Left lung (tissue), 4 donors: ENCODE measurements at regions not wholly inside any gene's neighbourhood (a gene's known extent, or its start where the extent isn't known, plus 50 kb on each side); places are given as distances from the start of the nearest gene placed in this dataset.

Source experiments
- ATAC-seq: fragments of 200-7000 bp; cut with Tn5 transposase; one replicate; pipeline ENCODE4 v1.9.1; 2020; ENCODE audit warnings: moderate library complexity
- DNase-seq, 4 donors: peaks; one replicate each; pipeline ENCODE4 v3.0.0-alpha.2; 2013 to 2020
- H3K27ac ChIP-seq, 2 donors: fragments of 200-600 bp; sonication (generic) in 1 of 2; one replicate each; pipeline versions ENCODE4 v1.5.0 to v1.8.0; 2020 to 2021
- H3K27me3 ChIP-seq, 2 donors: fragments of 200-600 bp; sonication (generic) in 1 of 2; one replicate each; pipeline versions ENCODE4 v1.5.0 to v1.8.0; 2020 to 2021
- H3K36me3 ChIP-seq, 2 donors: fragments of 200-600 bp; sonication (generic) in 1 of 2; one replicate each; pipeline versions ENCODE4 v1.5.0 to v1.8.0; 2020 to 2021
- H3K4me1 ChIP-seq, 2 donors: fragments of 200-600 bp; one replicate each; pipeline ENCODE4 v1.8.0; 2021
- H3K4me3 ChIP-seq, 2 donors: fragments of 200-600 bp; sonication (generic) in 1 of 2; one replicate each; pipeline versions ENCODE4 v1.5.0 to v1.8.0; 2020 to 2021; ENCODE audit warnings: mild to moderate bottlenecking in 1 of 2
- H3K9me3 ChIP-seq, 2 donors: fragments of 200-600 bp; sonication (generic) in 1 of 2; one replicate each; pipeline versions ENCODE4 v1.5.0 to v1.8.0; 2020 to 2021
- intact Hi-C, 2 donors: fragments of 100-400 bp; cut with DNase I; formaldehyde crosslinking; loops; one replicate each; pipeline versions ENCODE4 v1.11.2 to v1.14.2; 2022
- TF ChIP-seq, protein P1 (sequence below), 2 donors: fragments of 200-600 bp; sonication (generic) in 1 of 2; IDR thresholded peaks; one replicate each; pipeline versions ENCODE4 v1.5.0 to v1.8.0; 2021; ENCODE audit warnings: antibody characterized with exemption in 2 of 2
- donor health status: DM: no; HTN: yes; CAD: no.
- donor health status: DM: no; HTN: no; CAD: no.

GRCh38 chr1:30028283-30028682, 695.1 kb downstream of the MATN1 start:
- peaks cover 0 to 2% of the 10 kb centered on the region in 2 donors for H3K9me3 ChIP-seq
- TF ChIP-seq, protein P1, sequence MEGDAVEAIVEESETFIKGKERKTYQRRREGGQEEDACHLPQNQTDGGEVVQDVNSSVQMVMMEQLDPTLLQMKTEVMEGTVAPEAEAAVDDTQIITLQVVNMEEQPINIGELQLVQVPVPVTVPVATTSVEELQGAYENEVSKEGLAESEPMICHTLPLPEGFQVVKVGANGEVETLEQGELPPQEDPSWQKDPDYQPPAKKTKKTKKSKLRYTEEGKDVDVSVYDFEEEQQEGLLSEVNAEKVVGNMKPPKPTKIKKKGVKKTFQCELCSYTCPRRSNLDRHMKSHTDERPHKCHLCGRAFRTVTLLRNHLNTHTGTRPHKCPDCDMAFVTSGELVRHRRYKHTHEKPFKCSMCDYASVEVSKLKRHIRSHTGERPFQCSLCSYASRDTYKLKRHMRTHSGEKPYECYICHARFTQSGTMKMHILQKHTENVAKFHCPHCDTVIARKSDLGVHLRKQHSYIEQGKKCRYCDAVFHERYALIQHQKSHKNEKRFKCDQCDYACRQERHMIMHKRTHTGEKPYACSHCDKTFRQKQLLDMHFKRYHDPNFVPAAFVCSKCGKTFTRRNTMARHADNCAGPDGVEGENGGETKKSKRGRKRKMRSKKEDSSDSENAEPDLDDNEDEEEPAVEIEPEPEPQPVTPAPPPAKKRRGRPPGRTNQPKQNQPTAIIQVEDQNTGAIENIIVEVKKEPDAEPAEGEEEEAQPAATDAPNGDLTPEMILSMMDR (IDR thresholded peaks at IDR 0.05) = no peak
- no peak overlapping the region for H3K27ac ChIP-seq
- H3K4me1 ChIP-seq = no peaks in the 10 kb centered on the region
- no peak for ATAC-seq
- intact Hi-C loops = no loop called here
- peaks cover 0 to 18% of the 10 kb centered on the region in 2 donors for H3K27me3 ChIP-seq
- no peaks in the 10 kb centered on the region for H3K36me3 ChIP-seq
- no peak overlapping the region for H3K4me3 ChIP-seq
- no peak for DNase-seq

DNA sequence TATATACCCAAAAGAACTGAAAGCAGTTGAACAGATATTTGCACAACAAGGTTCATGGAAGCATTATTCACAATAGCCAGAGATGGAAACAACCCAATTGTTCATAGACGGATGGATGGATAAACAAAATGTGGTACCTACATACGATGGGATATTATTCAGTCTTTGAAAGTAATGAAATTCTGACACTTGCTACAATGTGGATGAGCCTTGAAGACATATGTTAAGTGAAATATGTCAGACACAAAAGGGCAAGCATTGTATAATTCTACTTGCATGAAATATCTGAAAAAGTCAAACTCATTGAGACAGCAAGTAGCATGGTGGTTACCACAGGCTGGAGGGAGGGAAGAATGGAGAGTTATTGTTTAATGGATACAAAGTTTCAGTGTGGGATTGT, 696.1 kb downstream of the MATN1 start:
- DNase-seq (no peak), ATAC-seq (no peak)
- H3K27ac ChIP-seq = no peak overlapping the region
- no peak overlapping the region for H3K4me3 ChIP-seq
- intact Hi-C loops = no loop called here
- no peaks in the 10 kb centered on the region for H3K36me3 ChIP-seq
- TF ChIP-seq, protein P1 (IDR thresholded peaks at IDR 0.05) = no peak
- H3K4me1 ChIP-seq = no peaks in the 10 kb centered on the region
- peaks cover 0 to 15% of the 10 kb centered on the region in 2 donors for H3K27me3 ChIP-seq
- H3K9me3 ChIP-seq = peaks cover 0 to 2% of the 10 kb centered on the region in 2 donors

GRCh38 chr1:30024411-30025195, 698.8 kb downstream of the MATN1 start:
- no peaks in the 10 kb centered on the region for H3K4me1 ChIP-seq
- TF ChIP-seq, protein P1 (IDR thresholded peaks at IDR 0.05) = no peak
- H3K36me3 ChIP-seq = no peaks in the 10 kb centered on the region
- peaks cover 0 to 15% of the 10 kb centered on the region in 2 donors for H3K27me3 ChIP-seq
- DNase-seq (no peak), ATAC-seq (no peak)
- H3K27ac ChIP-seq = no peak overlapping the region
- peaks cover 0 to 2% of the 10 kb centered on the region in 2 donors for H3K9me3 ChIP-seq
- intact Hi-C loops = no loop called here
- H3K4me3 ChIP-seq = no peak overlapping the region

- intact Hi-C loops = no loop called here
- no peak for ATAC-seq
- Histone ChIP-seq H3K27me3 (peaks cover 0 to 15% of the 10 kb centered on the region in 2 donors), H3K27ac (no peak overlapping the region), H3K36me3 (no peaks in the 10 kb centered on the region), H3K4me3 (no peak overlapping the region), H3K9me3 (peaks cover 0 to 4% of the 10 kb centered on the region in 2 donors), H3K4me1 (no peaks in the 10 kb centered on the region)
- TF ChIP-seq, protein P1 (IDR thresholded peaks at IDR 0.05) = no peak
- DNase-seq = no peak
Observed at GRCh38 chr1:30023339-30024022, 699.9 kb downstream of the MATN1 start.

DNA sequence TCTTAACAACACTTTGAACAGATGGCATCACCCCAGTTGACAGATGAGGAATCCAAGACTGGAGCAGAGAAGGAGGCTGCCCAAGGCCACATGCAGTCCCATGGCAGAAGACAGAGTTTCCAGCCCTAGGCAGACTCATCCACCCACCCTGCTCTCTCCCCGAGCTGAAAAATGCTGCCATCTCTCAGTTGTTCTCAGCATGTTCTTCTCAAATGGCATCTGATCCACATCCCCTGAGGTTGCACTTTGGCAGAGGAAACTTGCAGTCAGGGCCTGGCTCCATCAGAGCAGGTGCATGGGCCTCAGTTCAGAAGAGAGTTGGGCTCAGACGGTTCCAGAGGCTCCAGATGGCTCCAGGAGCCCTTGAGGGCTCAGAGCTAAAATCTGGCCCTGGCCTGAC, 709.4 kb downstream of the MATN1 start:
- ATAC-seq = no peak
- H3K27ac ChIP-seq = no peak overlapping the region
- H3K36me3 ChIP-seq = no peaks in the 10 kb centered on the region
- DNase-seq = no peak
- TF ChIP-seq, protein P1 (IDR thresholded peaks at IDR 0.05) = no peak
- intact Hi-C loops = no loop called here
- H3K4me1 ChIP-seq = no peaks in the 10 kb centered on the region
- H3K27me3 ChIP-seq = no peaks in the 10 kb centered on the region
- H3K4me3 ChIP-seq = no peak overlapping the region
- peaks cover 0 to 11% of the 10 kb centered on the region in 2 donors for H3K9me3 ChIP-seq
